NCI-H460 (cell line): ENCODE measurements at regions not wholly inside any gene's neighbourhood (a gene's known extent, or its start where the extent isn't known, plus 50 kb on each side); places are given as distances from the start of the nearest gene placed in this dataset.
"Not testable (repeated sequence)": the region's sequence is repeated elsewhere in the genome, so short reads cannot be mapped to it uniquely, and the experiment has no call there.

Source experiments
- DNase-seq: peaks from one replicate; pipeline ENCODE4 v3.0.0-alpha.2; 2016; ENCODE audit warnings: low read depth; ENCODE audit errors: extremely low read depth

GRCh38 chr18:78421392-78421791 is 558.2 kb upstream of the SALL3 start:
- no peak for DNase-seq

DNA sequence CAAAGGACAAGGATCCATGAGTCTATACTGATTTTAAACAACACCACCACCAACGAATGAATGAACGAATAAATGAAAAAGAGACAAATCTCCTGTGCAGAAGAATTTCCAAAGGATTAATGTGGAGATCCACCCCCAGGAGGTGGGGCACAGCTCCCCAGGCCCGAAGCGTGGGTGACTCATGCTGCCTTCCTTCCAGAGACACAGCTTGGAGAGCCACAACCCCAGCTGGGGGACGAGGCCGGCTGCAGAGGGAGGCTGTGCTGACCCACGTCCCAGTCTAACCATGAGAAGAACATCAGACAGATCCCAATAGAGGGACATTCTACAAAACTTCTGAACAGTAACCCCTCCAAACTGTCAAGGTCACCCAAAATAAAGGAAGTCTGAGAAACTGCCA is 557.3 kb upstream of the SALL3 start:
- DNase-seq, result no peak

DNA sequence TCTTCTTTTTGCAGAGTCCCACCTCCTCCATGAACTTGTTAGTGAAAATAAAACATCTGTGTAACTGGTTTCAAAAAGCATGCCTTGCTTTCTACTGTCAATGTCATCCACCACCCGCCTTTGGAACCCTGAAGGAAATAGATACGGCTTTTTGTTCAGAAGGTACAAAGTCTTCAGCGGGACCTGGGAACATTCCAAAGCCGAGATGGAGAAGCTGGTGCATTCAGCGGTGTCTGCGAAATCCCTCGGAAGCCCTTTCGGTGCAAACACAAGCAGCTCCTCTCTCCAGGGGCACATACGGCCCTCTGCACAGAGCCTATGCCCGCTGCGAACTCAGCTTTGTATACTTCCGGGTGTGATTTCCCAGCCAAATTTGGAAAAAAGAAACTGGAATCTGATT is 555.8 kb upstream of the SALL3 start:
- no peak for DNase-seq

DNA sequence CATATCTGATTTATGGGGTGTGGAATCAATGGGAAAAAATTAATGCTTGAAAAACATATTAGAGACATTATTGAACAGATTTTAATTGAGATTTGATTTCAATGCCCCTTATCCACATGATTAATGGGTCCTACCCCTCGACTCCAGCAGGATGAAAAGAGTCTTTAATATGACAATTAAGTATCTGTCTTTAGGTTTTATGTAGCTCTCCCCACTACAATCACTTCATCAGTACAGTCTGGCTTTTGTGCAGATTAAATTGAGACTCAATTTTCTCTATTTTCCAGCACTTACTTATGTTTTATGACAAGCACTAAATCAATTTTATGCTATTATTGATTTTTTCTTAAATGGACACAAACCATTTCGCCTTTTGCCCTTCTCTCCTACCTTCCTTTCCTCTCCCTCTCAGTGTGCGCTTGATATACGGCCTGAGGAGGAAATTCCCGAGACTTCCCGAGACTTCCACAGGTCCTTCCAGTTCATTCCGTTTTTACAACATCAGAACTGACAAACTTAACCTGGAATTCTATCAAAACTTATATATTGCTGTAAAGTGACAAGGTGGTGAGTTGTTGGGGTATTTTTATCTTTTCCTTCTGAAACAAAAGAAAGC is 555.1 kb upstream of the SALL3 start:
- DNase-seq, result no peak

- no peak for DNase-seq
Measured at GRCh38 chr18:78425019-78425412, 554.6 kb upstream of the SALL3 start.

- DNase-seq, result no peak
Measured at GRCh38 chr18:78427081-78427480, 552.5 kb upstream of the SALL3 start.

- DNase-seq, result no peak
Measured at GRCh38 chr18:78429127-78430108, 550.2 kb upstream of the SALL3 start.

GRCh38 chr18:78430131-78430758 is 549.4 kb upstream of the SALL3 start:
- no peak for DNase-seq

DNA sequence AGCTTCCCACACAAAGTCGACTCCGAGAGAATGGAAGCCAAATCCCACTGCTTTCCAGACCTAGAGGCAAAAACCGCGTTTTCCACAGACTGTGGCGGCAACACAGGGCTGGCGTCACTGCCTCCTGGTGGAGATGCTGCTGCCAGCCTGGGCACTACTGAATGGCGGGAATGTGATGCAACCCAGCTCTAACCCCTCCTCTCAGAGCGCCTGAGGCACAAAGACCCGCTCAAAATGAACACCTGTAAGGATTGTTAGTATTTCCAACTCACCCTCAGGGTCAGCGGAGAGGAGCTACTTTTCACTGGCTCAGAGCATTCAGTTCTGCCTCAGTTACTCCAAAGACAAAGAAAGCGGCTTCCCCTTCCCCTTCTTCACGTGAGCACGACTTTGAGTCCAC is 548.0 kb upstream of the SALL3 start:
- no peak for DNase-seq

DNA sequence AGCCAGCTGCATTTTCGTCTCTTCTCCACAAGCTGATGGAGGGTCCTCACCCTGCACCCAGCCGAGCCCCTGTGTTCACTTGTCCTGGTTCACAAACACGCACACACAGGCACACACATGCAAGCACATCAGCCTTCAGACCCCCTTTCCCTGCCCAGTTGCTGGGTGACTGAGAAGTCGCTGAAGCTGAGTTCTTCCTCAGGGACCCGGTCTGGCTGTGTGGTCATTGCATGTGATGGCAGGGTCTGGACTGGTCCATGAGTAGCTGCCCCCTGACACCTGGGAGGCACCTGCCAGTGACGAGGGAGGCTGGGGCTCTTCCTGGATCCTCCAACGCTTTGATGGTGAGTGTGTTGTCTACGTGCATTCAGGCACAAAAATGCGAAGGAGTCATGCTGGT is 546.1 kb upstream of the SALL3 start:
- no peak for DNase-seq

GRCh38 chr18:78436110-78436509 is 543.5 kb upstream of the SALL3 start:
- no peak for DNase-seq

DNA sequence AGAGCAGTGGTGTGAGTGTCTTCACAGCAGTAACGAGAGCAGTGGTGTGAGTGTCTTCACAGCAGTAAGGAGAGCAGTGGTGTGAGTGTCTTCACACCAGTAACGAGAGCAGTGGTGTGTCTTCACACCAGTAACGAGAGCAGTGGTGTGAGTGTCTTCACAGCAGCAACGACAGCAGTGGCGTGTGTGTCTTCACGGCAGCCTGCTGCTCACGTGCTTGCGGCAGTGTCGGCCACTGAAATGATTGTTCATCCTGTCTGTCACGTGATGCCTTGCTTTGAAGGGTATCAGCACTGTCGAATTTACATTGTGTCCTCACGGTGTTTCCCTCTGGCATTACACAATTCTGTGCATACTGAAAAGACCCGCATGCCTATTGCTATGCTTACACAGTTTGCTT is 541.4 kb upstream of the SALL3 start:
- not testable (repeated sequence) for DNase-seq

DNA sequence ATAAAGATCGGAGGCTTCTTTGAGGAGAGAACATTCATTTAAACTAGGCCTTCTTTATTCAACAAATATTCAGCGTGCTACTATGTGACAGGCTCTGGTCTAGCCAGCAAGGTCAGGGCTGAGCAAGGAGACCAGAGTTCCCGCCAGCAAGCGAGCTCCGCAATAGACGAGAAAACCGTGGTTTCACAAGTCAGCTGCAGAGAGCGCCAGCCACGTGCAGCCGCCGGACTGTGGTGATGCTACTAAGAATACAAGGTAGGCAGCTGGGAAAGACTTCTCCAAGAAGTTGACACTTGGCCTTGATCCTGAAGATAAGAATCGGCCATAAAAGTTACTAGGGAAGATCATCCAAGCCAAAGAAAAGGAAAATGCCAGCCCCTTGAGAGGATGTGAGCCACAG is 533.7 kb upstream of the SALL3 start:
- no peak for DNase-seq

- DNase-seq, result no peak
Measured at GRCh38 chr18:78447211-78447610, 532.4 kb upstream of the SALL3 start.

DNA sequence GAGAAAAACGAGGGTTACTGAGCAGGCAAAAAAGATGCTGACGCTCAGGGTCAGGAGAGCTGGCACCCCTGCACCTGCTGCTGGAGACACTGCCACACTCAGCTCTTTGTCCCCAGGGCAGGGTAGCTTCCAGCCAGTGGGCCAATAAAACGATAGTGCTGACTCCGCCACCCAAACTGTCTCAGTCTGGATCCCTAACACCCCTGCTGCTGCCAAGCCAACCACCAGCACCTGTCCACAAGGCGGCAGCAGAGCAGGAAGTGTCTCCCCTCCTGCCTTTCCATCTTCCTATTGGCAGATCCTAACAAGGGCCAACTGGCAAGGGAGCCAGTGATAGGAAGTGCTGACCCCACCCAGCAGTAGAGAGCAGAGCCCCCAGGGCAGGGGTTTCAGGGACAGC is 531.5 kb upstream of the SALL3 start:
- no peak for DNase-seq

DNA sequence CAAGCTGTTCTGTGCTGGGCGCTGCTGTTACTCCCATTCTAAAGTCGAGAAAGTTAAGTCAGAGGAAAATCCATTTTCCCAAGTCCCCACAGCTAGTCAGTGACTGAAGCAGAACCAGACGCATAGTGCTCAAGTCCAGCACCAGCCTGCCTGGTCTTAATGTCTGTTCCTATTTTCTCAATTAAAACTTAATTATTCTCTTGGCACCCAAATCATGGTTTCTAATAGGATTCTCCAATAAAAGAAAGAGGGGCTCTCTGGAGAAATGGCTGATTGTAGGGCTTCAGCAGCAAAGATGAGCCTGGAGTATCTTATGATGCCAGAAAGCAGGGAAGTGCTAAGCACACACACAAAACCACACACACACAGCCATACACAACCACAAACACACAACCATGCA is 531.0 kb upstream of the SALL3 start:
- DNase-seq, result no peak

GRCh38 chr18:78454221-78454620 is 525.4 kb upstream of the SALL3 start:
- no peak for DNase-seq

DNA sequence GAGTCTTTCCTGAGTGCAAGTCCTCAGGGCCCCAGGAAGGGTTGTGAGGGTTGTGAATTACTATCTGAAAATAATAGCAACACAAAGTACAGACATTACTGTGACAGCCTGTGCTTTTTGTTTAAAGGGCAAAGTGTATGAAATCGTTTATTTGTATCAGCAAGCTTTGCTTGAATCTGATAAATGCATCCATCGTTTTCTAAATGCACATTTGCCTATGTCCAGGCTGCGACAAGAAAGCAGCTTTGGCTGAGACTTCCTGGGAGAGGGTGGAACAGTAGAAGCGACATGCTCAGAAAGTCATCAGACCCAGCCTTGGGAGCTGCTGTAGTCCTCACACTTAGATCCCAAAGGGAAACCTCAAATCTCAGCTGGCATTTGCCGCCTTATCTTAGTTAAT is 524.2 kb upstream of the SALL3 start:
- DNase-seq, result no peak

- no peak for DNase-seq
Measured at GRCh38 chr18:78457011-78457410, 522.6 kb upstream of the SALL3 start.

- no peak for DNase-seq
Measured at GRCh38 chr18:78457731-78458130, 521.9 kb upstream of the SALL3 start.

DNA sequence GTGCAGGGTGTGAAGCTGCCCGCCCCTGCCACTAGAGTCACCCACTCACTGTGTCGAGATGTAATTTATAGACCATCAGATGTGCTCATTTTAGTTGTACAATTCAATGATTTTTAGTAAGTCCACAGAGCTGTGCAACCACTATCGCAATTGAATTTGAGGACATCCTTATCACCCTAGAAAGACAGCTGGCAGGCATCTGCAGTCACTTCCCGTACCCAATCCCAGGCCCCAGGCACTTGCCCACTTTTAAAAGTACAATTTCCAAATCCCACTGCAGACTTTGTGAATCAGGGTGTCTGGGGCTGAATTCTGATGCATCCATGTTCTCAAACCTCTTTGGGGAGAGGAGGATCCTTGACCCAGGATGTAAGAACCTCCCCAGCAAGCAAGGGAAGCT is 521.3 kb upstream of the SALL3 start:
- DNase-seq, result no peak

GRCh38 chr18:78459668-78460067 is 520.0 kb upstream of the SALL3 start:
- no peak for DNase-seq
